ENCODE measurements at regions not wholly inside any gene's neighbourhood (a gene's known extent, or its start where the extent isn't known, plus 50 kb on each side); places are given as distances from the start of the nearest gene placed in this dataset.

- no peak for TF ChIP-seq CTCF (IDR thresholded peaks at IDR 0.05)
- no peak for TF ChIP-seq POLR2A (IDR thresholded peaks at IDR 0.05)
Observed at GRCh38 chr4:85391071-85391470, 83.9 kb upstream of the ARHGAP24 start.
